ENCODE measurements at regions not wholly inside any gene's neighbourhood (a gene's known extent, or its start where the extent isn't known, plus 50 kb on each side); places are given as distances from the start of the nearest gene placed in this dataset.

GRCh38 chr12:73612551-73612950, 925.1 kb upstream of the ATXN7L3B start:
- TF ChIP-seq CTCF (IDR thresholded peaks at IDR 0.05) (no peak), TCF7L2 (IDR thresholded peaks at IDR 0.05; ENCODE audit: low read depth, low read length) (no peak)

Measured in Panc1 (cell line).